GM18517 (cell line): ENCODE measurements at regions not wholly inside any gene's neighbourhood (a gene's known extent, or its start where the extent isn't known, plus 50 kb on each side); places are given as distances from the start of the nearest gene placed in this dataset.

Experiments
- ATAC-seq: cut with Tn5 transposase; IDR thresholded peaks from one replicate; pipeline ENCODE4 v1.9.1; 2021; ENCODE audit warnings: mild to moderate bottlenecking, moderate library complexity; ENCODE audit not compliant: unreplicated experiment

DNA sequence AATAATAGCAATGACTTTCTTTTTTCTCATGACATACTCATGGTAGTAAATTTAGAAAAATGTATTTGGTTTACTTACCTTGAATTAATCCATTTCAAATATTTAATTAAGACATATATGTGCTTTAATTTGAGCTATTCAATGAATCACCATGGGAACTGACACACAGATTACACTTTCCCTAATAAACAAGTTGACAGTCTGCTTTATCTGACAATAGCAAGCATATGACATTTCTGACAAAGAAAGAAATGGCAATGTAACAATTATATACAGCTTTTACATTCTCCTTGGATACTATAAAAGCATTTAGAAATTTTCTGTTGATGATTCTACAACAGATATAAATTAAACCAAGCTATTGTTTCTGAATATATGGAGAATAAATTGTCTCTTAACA, 382.5 kb downstream of the CYLC2 start:
- ATAC-seq = no peak

DNA sequence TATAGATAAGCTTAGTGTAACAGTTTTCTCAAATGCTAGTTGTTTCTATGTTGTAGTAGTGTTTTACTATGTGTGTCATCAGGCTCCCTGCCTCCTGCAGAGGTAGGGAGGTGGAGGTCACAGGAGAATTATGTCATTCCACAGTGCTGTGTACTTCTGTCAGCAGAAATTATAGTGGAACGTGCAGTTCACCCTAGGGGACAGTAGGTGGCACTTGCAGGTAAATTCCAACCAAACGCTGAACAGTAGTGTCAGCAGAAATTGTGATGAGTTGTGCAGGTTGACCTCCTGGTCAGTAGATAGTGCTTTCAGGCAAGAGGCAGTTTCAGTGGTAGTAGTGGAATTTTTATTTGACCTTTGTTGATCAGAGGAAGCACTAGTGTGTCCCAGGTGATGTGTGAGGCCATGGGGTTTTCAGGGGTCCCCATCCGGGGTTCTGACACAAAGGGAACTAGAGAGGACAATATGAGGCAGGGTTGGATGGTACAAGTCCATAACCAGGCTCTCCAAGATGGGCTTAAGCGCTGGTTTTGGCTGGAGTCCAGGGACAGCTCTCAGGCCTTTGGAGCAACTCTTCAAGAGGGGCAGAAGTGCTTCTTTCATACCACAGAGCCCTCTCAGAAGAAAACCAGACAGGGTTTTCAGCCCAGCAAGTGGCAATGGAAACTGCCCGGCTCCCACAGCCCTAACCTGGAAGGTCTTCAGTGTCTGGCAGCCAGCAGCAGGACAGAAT, 402.9 kb downstream of the CYLC2 start:
- peak; percentile 97 for ATAC-seq

DNA sequence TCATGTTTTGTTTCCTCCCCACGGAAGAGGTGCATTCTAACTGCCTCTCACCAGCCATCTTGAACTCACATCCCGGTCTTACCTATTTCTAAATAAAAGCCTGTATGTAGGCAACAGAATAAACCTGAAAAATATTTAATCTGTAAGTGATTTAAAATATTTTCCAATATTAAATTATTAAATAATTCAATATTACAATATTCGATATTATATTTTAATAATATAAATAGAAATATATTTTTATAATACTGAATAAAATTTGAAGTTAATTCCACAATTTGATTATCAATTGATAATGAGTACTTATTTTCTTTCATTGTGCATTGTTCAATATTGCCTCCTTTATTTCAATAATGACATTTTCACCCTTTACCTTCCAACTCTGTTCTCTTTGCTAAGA, 404.4 kb downstream of the CYLC2 start:
- ATAC-seq = no peak

DNA sequence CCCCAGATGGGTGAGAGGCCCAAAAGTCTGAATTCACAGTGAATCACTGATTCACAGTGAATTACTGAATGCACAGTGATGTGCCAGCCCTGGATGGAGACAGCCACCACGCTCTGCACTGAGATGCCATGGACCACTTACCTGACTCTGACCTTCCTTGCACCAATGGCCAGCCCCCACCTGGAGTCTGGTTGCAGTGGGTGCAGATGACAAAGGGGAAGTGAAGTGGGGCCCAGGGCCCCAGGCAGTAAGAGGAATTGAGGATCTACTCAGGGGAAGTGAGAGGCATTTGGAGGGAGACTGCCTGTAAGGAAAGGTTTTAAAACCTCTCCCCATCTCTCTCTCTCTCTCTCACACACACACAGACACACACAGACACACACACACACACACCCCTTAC, 412.1 kb downstream of the CYLC2 start:
- no peak for ATAC-seq

DNA sequence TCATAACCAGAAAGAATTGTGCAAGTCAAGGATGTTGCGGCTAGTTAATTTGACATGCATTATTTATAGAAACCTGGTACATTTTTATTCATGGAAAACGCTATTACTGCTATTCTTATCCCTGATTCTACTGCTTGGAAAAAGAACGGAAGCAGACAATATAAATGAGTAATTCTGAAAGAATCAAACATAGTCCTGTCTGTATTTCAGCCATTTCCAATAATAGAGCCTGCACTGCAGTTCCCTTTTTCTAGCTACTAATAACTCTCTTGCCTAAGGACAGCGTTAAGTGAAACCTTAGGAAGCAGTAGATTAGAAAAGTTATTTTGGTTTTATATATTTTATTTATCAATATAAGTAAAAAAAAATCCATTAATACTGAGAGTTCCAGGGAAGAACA, 414.9 kb downstream of the CYLC2 start:
- no peak for ATAC-seq

DNA sequence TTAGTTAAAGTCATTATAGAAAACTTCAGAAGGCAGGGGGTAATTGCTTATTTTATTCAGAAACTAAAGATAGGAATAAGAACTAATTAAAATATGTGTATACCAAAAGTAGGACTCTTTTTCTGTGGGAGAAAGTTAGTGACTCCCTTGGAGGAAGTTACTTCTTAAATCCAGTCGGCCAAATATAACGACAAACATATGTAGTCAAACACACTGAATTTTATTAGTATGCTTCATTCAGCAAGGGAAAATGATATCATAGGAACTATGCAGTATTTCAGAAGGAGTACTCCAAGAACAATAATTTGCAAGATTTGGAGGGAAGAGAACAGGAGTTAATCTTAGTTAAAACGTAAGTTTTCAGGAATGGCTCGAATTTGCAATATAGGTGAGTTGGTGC, 432.6 kb downstream of the CYLC2 start:
- ATAC-seq = no peak

DNA sequence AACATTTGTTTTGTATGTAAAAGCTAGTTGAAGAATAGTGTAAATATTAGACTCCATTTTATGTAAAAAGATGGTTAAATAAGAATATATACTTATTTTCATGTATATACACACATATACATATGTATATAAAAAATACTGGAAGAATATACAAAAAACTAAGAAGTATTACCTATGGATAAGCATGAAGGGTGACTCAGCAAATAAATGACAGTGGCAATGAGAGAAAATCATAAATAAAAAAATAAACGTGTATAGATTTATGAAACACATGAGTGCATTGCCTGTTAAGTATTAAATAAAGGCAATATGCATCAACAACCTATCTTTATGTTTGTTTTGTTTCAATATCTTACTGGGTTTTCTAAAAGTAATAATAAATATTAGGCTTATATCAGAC, 435.3 kb downstream of the CYLC2 start:
- ATAC-seq = no peak

DNA sequence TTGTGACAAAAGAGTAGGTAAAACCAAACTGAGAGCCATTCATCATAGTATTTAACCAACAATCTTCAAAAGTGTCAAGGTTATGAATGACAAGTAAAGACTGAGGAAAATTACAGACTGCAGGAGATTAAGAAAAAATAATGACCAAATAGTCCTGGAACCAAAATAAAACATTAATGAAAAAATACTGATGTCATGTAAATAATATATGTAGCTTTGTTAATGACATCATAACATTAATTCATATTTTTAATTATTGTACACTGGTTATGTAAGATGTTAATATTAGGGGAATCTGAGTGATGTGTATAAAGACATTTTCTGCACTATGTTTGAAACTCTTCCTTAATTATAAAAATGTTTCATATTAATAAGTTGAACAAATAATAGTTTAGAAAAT, 436.7 kb downstream of the CYLC2 start:
- ATAC-seq = no peak

DNA sequence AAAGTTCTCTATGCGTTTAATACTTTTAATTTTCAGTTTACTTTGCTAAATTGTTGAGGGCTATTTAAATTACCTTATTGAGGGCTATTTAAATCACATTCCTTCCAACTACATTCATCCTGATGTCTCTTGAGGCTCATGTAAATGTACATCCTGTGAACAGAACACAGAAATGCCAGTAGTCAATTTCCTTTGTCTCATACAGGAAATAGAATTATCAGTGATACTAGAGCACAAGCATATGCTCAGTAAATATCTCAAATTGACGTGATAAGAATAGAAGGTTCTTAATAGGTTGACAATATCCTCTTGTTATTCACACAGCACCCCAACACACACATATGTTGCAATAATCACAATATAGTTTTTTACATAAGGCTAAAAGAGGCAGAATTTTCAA, 449.0 kb downstream of the CYLC2 start:
- no peak for ATAC-seq

DNA sequence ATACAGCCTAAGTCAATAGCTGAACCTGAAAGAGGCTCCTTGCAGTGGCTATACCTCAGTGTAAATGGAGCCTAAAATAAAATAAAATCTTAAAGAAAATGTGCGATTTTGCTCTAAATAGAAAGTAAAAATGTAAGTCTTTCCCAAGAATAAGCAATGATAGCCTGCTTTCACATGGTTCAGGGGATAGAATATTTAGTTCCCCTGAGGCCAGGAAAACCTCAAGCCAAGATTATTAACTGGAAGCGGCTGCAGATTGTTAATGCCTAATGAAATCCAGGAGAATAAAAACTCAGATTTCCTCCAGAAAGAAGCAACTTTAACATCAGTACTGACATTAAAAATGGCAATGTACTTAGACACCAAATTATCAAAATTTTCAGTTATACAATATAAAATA, 463.7 kb downstream of the CYLC2 start:
- ATAC-seq = no peak

DNA sequence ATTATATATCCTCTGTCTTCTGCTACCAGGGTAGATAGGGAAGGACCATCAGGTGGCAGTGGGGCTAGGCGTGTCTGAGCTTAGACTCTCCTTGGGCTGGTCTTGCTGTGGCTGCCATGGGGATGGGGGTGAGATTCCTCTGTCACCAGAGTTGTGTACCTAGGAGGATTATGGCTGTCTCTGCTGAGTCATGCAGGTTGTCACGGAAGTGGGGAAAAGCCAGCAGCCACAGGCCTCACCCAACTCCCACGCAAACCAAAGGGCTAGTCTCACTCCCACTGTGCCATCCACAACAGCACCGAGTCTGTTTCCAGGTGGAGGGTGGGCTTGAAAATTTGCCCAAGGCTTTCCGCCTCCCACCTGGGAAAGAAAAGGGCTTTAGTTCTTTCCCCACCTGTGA, 476.1 kb downstream of the CYLC2 start:
- no peak for ATAC-seq

DNA sequence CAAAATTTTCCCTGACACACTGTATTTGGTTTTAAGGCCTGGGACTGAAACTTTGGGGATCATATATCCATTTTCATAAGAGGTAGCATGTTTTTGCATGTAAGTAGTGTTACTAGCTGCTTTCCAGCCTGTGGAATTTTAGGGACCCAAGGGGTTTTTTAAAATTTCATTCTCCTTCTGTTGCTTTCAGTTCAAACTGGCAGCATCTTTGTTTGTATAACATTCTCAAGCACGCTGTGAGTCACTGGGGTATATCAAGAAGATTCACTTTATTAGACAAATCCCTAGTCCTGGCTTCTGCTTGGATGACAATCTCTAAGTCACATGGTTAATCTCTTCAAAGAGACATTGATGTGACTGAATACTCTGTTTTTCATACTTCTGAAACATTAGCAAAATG, 479.0 kb downstream of the CYLC2 start:
- no peak for ATAC-seq

DNA sequence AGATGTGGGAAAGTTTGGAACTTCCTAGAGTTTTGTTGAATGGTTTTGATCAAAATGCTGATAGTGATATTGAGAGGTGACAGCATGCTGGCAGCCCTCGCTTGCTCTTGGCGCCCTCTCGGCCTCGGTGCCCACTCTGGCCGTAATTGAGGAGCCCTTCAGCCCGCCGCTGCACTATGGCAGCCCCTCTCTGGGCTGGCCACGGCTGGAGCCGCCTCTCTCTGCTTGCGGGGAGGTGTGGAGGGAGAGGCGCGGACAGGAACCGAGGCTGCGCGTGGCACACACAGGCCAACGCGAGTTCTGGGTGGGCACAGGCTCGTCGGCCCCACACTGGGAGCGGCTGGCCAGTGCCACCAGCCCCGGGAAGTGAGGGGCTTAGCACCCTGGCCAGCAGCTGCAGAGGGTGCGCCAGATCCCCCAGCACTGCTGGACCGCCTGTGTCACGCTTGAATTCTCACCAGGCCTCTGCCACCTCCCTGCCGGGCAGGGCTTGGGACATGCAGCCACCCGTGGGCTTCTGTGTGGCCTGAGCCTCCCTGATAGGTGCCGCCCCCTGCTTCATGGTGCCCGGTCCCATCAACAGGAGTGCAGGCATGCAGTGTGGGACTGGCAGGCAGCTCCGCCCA, 488.5 kb downstream of the CYLC2 start:
- ATAC-seq = no peak

DNA sequence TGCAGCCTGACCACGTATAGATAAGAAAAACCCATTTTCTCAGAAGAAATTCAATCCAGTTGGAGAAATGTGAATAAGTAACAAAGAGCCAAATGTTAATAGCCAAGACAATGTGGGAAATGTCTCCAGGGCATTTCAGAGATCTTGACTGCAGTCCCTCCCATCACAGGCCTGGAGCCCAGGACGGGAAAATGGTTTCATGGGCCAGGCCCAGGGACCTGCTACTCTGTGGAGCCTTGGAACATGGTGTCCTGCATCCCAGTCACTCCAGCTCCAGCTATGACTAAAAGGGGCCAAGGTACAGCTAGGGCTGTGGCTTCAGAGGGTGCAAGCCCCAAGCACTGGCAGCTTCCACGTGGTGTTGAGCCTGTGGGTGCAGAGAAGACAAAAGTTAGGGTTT, 490.0 kb downstream of the CYLC2 start:
- ATAC-seq = no peak

DNA sequence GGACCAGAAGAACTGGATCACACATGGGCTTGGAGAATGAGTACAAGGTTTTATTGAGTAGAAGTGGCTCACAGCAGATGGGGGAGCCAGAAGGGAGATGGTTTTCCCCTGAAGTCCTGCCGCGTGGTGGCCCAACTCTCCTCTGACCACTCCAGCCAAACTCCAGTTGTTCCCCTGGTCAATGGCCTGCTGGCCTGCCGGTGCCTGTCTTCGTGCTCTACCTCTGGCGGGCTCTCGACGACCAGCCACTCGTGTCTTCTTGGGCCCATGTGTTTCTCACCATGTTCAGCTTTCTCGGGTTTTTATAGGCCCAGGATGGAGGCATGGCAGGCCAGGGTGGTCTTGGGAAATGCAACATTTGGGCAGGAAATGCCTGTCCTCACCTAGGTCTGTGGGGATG, 519.6 kb downstream of the CYLC2 start:
- no peak for ATAC-seq

DNA sequence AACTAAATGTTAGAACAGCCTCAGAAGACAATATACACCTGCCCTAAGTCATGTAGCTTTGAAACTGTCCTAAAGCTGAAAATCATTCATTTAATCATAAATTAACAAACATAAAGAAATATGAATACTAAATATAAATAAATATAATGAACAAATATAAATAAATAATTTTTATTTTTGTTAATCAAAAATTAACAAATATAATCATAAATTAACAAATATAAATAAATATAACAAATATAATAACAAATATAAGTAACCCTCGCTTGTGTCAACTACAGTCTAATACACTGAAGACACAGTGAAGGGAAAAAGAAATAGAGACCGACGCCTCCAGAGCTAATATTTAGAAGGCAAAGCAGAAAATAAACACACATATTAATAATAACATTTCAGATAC, 527.3 kb downstream of the CYLC2 start:
- no peak for ATAC-seq

DNA sequence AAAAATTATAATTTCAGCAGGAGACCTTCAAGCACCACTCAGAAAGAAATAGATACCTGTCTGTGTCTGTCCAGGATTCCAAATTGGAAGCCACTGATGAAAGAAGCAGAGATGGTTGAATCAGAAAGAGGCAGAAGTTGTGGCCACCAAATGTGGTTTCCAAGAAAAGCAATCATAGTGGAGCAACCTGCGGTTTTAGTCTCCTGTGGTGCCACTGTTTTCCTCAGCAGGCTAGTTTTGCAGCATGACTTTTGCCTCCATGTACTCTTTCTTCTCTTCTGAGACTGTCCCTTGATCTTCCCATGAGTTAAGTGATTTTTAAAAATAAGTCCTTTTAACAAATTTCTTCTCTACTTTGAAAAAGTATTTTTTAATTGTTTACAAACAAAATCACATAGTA, 535.8 kb downstream of the CYLC2 start:
- ATAC-seq = no peak

DNA sequence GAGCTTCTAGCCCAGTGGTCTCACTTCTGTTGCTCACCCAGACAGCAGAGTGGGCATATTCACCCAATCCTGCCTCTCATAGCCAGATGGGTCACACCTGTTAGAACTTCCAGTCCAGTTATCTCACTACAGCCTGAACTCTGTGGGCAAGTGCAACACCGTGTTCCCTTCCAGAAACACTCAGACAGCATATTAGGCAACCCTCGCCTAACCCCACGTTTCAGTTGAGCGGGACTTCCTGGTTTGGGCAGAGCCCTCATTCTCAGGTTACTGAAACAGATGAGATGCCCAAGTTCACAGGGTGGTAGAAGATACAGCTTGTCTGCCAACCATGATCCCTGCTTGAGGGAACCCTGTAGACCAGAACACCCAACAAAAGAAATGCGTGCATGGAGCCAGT, 538.2 kb downstream of the CYLC2 start:
- ATAC-seq = no peak

DNA sequence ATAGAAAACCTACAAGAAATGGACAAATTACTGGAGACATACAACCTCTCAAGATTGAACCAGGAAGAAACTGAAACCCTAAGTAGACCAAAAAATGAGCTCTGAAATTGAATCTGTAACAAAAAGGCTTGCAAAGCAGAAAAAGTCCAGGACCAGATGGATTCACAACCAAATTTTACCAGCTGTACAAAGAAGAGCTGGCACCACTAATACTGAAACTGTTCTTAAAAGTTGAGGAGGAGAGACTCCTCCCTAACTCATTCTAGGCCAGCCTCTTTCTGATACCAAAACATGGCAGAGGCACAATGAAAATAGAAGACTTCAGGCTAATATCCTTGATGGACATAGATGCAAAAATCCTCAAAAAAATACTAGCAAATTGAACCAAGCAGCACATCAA, 542.3 kb downstream of the CYLC2 start:
- no peak for ATAC-seq

DNA sequence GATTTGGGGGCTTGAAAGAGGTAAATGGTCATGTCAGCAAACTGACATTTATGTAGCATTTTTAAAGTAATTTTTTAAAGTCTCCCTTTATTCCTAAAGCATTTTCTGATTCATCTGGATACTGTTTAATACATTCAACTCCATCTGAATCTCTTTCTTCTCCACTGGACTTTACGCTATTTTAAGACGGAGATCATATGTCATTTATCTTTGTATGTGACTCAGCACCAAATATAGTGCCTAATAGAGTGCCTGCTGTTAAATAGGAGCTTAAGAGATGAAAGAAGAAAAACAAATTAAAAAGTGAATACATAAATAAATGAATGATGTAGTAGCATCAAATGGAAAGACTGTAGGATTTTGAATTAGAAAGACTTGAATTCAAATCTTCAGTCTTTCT, 548.8 kb upstream of the SMC2 start:
- no peak for ATAC-seq

DNA sequence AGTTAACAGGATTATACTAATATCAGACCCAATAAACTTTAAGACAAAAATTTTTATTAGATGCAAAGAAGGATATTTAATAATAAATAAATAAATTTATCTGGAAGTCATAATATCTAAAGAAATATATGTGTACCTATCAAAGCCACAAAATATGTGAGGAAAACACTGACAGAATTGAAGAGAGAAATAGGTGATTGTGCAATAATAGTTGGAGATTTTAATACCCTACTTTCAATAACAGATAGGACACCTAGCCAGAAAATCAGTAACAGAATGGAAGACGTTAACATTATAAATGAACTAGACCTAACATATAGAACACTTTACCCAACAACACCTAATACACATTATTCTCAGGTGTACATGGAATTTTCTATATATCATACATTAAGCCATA, 541.4 kb upstream of the SMC2 start:
- no peak for ATAC-seq

DNA sequence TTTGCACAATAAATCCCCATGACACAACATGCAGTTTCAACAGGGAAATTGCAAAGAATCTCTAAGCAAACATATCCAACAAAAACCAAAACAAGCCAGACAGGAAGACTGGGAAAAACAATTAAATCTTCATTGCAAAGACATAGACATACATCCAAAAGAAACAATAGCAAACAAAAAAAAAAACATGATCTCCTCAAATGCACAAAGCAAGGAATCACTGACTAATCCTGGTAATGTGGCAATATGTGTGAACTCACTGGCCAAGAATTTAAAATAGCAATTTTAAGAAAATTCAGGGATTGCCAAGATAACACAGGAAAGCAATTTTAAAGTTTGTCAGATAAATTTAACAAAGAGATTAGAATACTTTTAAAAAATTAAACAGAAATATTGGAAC, 520.1 kb upstream of the SMC2 start:
- no peak for ATAC-seq

DNA sequence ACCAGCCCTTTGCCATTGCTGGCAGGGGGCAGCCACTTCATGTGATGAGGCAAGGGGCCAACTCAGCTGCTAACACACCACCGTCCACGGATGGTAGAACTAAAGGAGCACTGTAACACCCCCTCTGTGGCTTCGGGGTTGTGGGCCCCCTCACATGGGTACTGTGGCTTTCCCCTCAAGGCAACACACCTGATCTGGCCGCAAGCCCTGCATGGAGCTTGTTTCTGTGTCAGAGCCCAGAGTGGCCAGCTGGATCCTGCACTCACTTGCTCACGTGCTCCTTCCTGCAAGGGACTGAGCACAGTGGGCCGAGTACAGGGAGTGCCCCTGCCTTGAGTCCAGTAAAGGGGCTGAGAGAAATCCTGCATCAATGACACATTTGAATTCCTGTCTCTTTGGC, 507.4 kb upstream of the SMC2 start:
- ATAC-seq = no peak
